Skeletal muscle cell (primary cell): ENCODE measurements at regions not wholly inside any gene's neighbourhood (a gene's known extent, or its start where the extent isn't known, plus 50 kb on each side); places are given as distances from the start of the nearest gene placed in this dataset.
A peak's percentile ranks its signal among the peaks of the same experiment; 100 is the strongest.

Experiments used
- DNase-seq: peaks from one replicate; pipeline ENCODE4 v3.0.0-alpha.2; 2010; ENCODE audit warnings: low read depth
- H3K4me3 ChIP-seq: 2 replicates; pipeline ENCODE4 v1.5.1; 2011; ENCODE audit warnings: low read depth, mild to moderate bottlenecking, control low read depth, low read length, moderate library complexity

DNA sequence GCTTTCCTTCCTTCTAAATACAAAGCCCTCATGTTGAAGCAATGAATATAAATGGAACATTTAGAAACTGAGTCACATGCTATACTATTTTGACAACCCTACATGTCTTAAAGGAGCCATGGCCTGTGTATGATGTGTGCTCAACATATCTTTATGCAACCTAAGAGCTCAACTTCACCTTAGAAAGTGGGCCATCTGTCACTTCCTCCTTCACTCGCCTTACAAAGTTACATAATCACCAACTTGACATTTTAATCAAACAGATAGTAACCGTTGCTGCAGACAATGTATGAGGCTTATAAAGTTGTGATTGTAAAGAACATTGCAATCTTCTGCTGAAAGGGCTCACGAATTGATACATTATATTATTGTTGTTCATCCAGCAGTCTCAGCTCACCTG, 163.6 kb downstream of the SERPINI1 start:
- DNase-seq, result no peak
- H3K4me3 ChIP-seq, result no peak overlapping the region

DNA sequence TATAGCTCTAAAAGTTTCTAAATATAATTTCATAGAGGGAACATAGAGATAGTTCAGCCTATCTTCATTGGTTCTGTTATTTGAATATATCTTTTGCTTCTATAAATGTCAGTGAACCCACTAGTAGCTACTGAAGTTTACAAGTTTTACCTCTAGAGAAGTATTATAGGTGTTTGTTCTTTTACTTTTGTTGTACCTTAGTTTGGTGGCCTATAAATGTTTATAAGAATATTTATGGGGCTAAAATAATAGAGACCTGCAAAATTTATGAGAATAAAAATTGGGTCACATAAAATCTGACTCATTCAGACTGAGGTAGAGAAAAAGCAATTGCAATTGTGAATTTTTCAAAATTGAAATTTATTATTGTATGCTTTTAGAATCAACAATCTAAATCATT, 162.6 kb downstream of the SERPINI1 start:
- no peak for DNase-seq
- no peak overlapping the region for H3K4me3 ChIP-seq

GRCh38 chr3:167895684-167896083, 160.2 kb downstream of the SERPINI1 start:
- DNase-seq, result no peak
- H3K4me3 ChIP-seq, result no peak overlapping the region

- no peak for DNase-seq
- no peak overlapping the region for H3K4me3 ChIP-seq
Observed at GRCh38 chr3:167895178-167895577, 159.7 kb downstream of the SERPINI1 start.

- no peak for DNase-seq
- no peak overlapping the region for H3K4me3 ChIP-seq
Observed at GRCh38 chr3:167892205-167892604, 156.7 kb downstream of the SERPINI1 start.

GRCh38 chr3:167887096-167887495, 151.6 kb downstream of the SERPINI1 start:
- DNase-seq, result peak; percentile 18
- no peak overlapping the region for H3K4me3 ChIP-seq

- H3K4me3 ChIP-seq, result no peak overlapping the region
- no peak for DNase-seq
Observed at GRCh38 chr3:167886690-167887089, 151.2 kb downstream of the SERPINI1 start.

DNA sequence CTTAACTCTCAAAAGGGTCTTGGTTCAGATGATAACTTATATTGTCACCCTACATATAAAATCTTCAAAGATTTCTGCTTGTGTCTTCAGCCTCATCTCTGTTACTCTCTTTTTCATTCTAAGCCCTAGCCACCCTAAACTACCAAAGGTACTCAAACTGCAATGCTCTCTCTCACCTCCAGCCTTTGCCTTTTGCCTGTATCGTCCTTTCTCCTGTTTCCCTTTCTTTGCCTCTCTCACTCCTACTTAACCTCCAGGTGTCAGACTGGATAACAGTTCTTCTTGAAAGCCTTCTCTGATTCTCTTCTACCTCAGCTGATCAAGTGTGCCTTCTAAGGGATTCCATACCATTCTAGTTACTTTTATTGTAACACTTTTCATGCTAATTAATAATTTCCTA, 149.8 kb downstream of the SERPINI1 start:
- no peak for DNase-seq
- H3K4me3 ChIP-seq, result no peak overlapping the region

- no peak for DNase-seq
- H3K4me3 ChIP-seq, result no peak overlapping the region
Observed at GRCh38 chr3:167884481-167884880, 149.0 kb downstream of the SERPINI1 start.

DNA sequence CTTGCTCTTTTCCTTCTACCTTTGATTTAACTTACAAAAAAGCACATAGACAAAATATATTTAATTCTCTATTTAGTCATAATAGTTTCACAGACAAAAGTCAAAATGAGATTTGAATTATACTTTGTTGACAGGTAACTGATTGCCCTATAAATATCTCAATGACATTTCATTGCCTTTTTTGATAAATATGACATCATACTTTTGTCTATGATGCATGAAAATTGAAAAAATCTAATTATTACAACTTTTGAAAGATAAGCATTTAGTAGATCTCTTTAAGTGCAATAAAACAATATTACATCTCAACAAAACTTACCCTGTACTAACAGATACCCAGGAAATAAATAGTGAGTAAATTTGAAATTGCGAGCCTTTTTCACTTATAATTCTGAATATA, 147.9 kb downstream of the SERPINI1 start:
- no peak for DNase-seq
- H3K4me3 ChIP-seq, result no peak overlapping the region

DNA sequence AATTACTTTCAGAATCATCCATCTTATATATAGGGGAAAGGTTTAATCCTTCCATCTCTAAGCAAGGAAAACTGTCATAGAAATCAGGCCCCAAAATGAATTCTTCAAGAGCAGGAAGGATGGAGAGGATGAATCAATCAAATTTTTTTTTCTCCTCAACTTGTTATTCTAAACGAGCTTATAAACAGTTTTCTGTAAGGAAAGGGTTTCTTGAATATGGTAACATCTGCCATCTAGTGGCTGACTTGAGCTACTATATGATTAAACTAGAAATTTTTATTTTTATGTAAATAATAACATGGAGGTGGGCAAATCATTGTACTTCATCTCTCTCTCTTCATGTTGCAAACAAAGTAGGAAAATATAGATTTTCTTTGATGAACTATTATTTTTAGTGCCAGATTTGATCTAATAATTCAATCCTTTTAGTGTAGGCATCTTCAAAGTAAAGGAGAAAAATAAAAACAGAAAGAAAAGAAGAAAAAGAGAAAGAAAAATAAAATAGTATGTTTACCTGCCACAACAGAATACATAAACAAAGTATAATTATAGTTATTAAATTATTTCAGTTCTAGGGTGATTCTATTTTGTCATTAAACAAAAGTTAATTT, 146.6 kb downstream of the SERPINI1 start:
- no peak overlapping the region for H3K4me3 ChIP-seq
- peak; percentile 18 for DNase-seq

- no peak for DNase-seq
- no peak overlapping the region for H3K4me3 ChIP-seq
Observed at GRCh38 chr3:167880183-167880582, 144.7 kb downstream of the SERPINI1 start.

DNA sequence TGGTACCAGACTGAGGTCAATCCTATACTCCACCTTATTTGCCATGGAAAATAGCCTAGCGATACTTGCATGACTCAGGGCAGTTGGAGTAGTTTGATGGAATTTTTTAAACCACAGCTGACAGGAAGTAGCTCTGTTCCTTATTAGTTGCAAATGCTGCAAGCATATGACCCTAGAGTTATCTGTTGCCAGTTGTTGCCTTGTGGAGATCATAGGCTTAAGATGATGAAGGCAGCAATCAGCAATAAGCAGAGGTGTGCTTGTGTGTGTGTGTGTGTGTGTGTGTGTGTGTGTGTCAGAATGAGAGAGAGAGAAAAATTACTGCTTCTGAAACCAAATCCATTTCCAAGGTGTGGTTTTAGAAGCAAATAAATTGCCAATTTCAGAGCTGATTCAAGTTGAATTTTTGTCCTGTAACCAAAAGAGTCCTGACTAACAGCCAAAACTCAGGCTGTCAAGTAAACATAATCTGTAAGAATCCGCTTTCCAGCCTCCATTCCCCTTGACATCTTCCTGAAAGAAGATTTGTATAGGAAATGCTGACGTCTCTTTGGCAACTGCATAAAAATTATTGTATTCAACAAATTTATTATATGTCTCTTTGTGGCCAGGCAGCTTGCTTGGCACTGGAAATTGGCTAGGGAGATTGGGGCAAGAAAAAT, 141.2 kb downstream of the SERPINI1 start:
- DNase-seq, result peak; percentile 35
- H3K4me3 ChIP-seq, result no peak overlapping the region
